ENCODE measurements at regions not wholly inside any gene's neighbourhood (a gene's known extent, or its start where the extent isn't known, plus 50 kb on each side); places are given as distances from the start of the nearest gene placed in this dataset.
"Not testable (repeated sequence)": the region's sequence is repeated elsewhere in the genome, so short reads cannot be mapped to it uniquely, and the experiment has no call there.

GRCh38 chr22:49347376-49347775 lies 480.3 kb downstream of the BRD1 start:
- Histone ChIP-seq H3K36me3 (ENCODE audit: control insufficient read depth in 5 of 5, insufficient read depth in 5 of 5, low read length in 5 of 5) (no peaks in the 10 kb centered on the region), H3K9me3 (ENCODE audit: control insufficient read depth in 5 of 5, low read length in 5 of 5) (no peaks in the 10 kb centered on the region), H3K4me1 (ENCODE audit: control insufficient read depth in 5 of 5, insufficient read depth in 5 of 5, low read length in 5 of 5) (peaks cover 0 to 3% (median 0%) of the 10 kb centered on the region in 5 donors), H3K4me3 (ENCODE audit: low read depth in 1 of 5, low read length in 5 of 5) (no peak overlapping the region), H3K9ac (ENCODE audit: low read length in 5 of 5) (no peak overlapping the region), H3K27ac (ENCODE audit: low read depth, low read length) (no peak overlapping the region), H3K27me3 (ENCODE audit: control insufficient read depth in 5 of 5, insufficient read depth in 4 of 5, low read length in 5 of 5) (peaks cover 3 to 41% (median 30%) of the 10 kb centered on the region in 5 donors)

DNA sequence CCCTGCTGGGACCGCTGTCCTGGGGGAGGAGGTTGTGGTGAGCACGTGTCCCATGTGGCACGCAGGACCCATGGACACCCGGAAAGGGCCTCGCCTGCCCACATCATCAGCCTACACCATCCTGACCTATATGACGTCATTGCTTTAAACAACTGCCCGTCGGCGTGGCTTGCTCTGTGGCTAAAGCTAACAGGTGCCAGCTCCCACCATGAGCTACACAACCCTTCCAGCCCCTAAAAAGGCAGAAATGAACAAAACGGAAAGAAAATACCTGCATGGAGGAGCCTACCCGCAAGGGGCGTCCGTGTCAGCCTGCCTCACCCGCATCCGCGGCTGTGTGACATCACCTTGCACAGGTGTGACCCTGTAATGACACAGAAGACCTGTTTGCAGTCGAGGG lies 481.8 kb downstream of the BRD1 start:
- H3K4me3 ChIP-seq (ENCODE audit: low read depth in 1 of 5, low read length in 5 of 5), result no peak overlapping the region
- H3K9ac ChIP-seq (ENCODE audit: low read length in 5 of 5), result no peak overlapping the region
- no peak overlapping the region for H3K27ac ChIP-seq (ENCODE audit: low read depth, low read length)
- H3K4me1 ChIP-seq (ENCODE audit: control insufficient read depth in 5 of 5, insufficient read depth in 5 of 5, low read length in 5 of 5), result peaks cover 0 to 3% (median 0%) of the 10 kb centered on the region in 5 donors
- no peaks in the 10 kb centered on the region for H3K36me3 ChIP-seq (ENCODE audit: control insufficient read depth in 5 of 5, insufficient read depth in 5 of 5, low read length in 5 of 5)
- no peaks in the 10 kb centered on the region for H3K9me3 ChIP-seq (ENCODE audit: control insufficient read depth in 5 of 5, low read length in 5 of 5)
- peaks cover 3 to 32% (median 29%) of the 10 kb centered on the region in 5 donors for H3K27me3 ChIP-seq (ENCODE audit: control insufficient read depth in 5 of 5, insufficient read depth in 4 of 5, low read length in 5 of 5)

GRCh38 chr22:49344656-49345055 lies 483.0 kb downstream of the BRD1 start:
- Histone ChIP-seq H3K4me3 (ENCODE audit: low read depth in 1 of 5, low read length in 5 of 5) (no peak overlapping the region), H3K4me1 (ENCODE audit: control insufficient read depth in 5 of 5, insufficient read depth in 5 of 5, low read length in 5 of 5) (peaks cover 0 to under 1% (median 0%) of the 10 kb centered on the region in 5 donors), H3K9me3 (ENCODE audit: control insufficient read depth in 5 of 5, low read length in 5 of 5) (no peaks in the 10 kb centered on the region), H3K36me3 (ENCODE audit: control insufficient read depth in 5 of 5, insufficient read depth in 5 of 5, low read length in 5 of 5) (no peaks in the 10 kb centered on the region), H3K27me3 (ENCODE audit: control insufficient read depth in 5 of 5, insufficient read depth in 4 of 5, low read length in 5 of 5) (peaks cover 2 to 31% (median 25%) of the 10 kb centered on the region in 5 donors), H3K27ac (ENCODE audit: low read depth, low read length) (no peak overlapping the region), H3K9ac (ENCODE audit: low read length in 5 of 5) (no peak overlapping the region)

DNA sequence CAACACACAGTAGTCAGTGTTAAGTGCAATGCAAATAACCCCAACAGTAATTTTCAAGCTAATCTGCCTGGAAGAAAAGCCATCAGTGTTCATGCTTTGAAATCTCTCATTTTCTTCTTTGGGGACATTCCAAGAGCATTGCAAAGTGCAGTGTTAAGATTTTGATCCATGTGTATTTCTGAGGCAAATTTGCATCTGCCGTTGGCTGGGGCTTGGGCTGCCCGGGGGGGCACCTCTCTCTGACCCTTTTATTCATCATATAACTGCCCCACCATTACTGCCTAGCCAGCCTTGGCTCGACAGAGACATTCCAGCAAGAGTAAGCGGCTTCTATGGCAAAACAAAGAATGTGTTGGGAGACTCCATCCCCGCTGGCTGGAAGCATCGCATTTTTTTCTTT lies 483.5 kb downstream of the BRD1 start:
- Histone ChIP-seq H3K36me3 (ENCODE audit: control insufficient read depth in 5 of 5, insufficient read depth in 5 of 5, low read length in 5 of 5) (no peaks in the 10 kb centered on the region), H3K27ac (ENCODE audit: low read depth, low read length) (no peak overlapping the region), H3K9me3 (ENCODE audit: control insufficient read depth in 5 of 5, low read length in 5 of 5) (no peaks in the 10 kb centered on the region), H3K27me3 (ENCODE audit: control insufficient read depth in 5 of 5, insufficient read depth in 4 of 5, low read length in 5 of 5) (peaks cover 0 to 28% (median 24%) of the 10 kb centered on the region in 5 donors), H3K4me1 (ENCODE audit: control insufficient read depth in 5 of 5, insufficient read depth in 5 of 5, low read length in 5 of 5) (no peaks in the 10 kb centered on the region), H3K9ac (ENCODE audit: low read length in 5 of 5) (no peak overlapping the region), H3K4me3 (ENCODE audit: low read depth in 1 of 5, low read length in 5 of 5) (no peak overlapping the region)

GRCh38 chr22:49340406-49340805 lies 487.3 kb downstream of the BRD1 start:
- no peak overlapping the region for H3K4me3 ChIP-seq (ENCODE audit: low read depth in 1 of 5, low read length in 5 of 5)
- peaks cover 0 to 17% (median 13%) of the 10 kb centered on the region in 5 donors for H3K27me3 ChIP-seq (ENCODE audit: control insufficient read depth in 5 of 5, insufficient read depth in 4 of 5, low read length in 5 of 5)
- no peak overlapping the region for H3K27ac ChIP-seq (ENCODE audit: low read depth, low read length)
- H3K9me3 ChIP-seq (ENCODE audit: control insufficient read depth in 5 of 5, low read length in 5 of 5), result no peaks in the 10 kb centered on the region
- H3K9ac ChIP-seq (ENCODE audit: low read length in 5 of 5), result no peak overlapping the region
- no peaks in the 10 kb centered on the region for H3K36me3 ChIP-seq (ENCODE audit: control insufficient read depth in 5 of 5, insufficient read depth in 5 of 5, low read length in 5 of 5)
- H3K4me1 ChIP-seq (ENCODE audit: control insufficient read depth in 5 of 5, insufficient read depth in 5 of 5, low read length in 5 of 5), result no peaks in the 10 kb centered on the region

DNA sequence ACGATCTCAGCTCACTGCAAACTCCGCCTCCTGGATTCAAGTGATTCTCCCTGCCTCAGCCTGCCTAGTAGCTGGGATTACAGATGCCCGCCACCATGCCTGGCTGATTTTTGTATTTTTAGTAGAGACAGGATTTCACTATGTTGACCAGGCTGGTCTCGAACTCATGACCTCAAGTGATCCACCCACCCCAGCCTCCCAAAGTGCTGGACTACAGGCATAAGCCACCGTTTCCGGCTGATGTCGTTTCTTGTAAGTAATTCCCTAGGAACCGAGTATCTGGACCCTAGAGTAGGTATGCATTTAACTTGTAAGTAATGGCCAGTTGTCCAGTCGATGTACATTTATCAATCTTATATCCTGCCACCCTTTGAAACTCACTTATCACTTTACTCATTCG lies 491.2 kb downstream of the BRD1 start:
- H3K4me1 ChIP-seq (ENCODE audit: control insufficient read depth in 5 of 5, insufficient read depth in 5 of 5, low read length in 5 of 5), result not testable (repeated sequence)

GRCh38 chr22:49334976-49335375 lies 492.7 kb downstream of the BRD1 start:
- H3K36me3 ChIP-seq (ENCODE audit: control insufficient read depth in 5 of 5, insufficient read depth in 5 of 5, low read length in 5 of 5), result no peaks in the 10 kb centered on the region
- H3K9me3 ChIP-seq (ENCODE audit: control insufficient read depth in 5 of 5, low read length in 5 of 5), result peaks cover 0 to 6% (median 5%) of the 10 kb centered on the region in 5 donors
- no peak overlapping the region for H3K27ac ChIP-seq (ENCODE audit: low read depth, low read length)
- peaks cover 0 to 1% (median 0%) of the 10 kb centered on the region in 5 donors for H3K4me1 ChIP-seq (ENCODE audit: control insufficient read depth in 5 of 5, insufficient read depth in 5 of 5, low read length in 5 of 5)
- no peak overlapping the region for H3K4me3 ChIP-seq (ENCODE audit: low read depth in 1 of 5, low read length in 5 of 5)
- peaks cover 4 to 9% (median 6%) of the 10 kb centered on the region in 5 donors for H3K27me3 ChIP-seq (ENCODE audit: control insufficient read depth in 5 of 5, insufficient read depth in 4 of 5, low read length in 5 of 5)
- H3K9ac ChIP-seq (ENCODE audit: low read length in 5 of 5), result no peak overlapping the region

More for the DNA sequence above, 491.2 kb downstream of the BRD1 start:
- not testable (repeated sequence) for H3K36me3 ChIP-seq (ENCODE audit: control insufficient read depth in 5 of 5, insufficient read depth in 5 of 5, low read length in 5 of 5); H3K27ac ChIP-seq (ENCODE audit: low read depth, low read length); H3K4me3 ChIP-seq (ENCODE audit: low read depth in 1 of 5, low read length in 5 of 5); H3K9ac ChIP-seq (ENCODE audit: low read length in 5 of 5); H3K9me3 ChIP-seq (ENCODE audit: control insufficient read depth in 5 of 5, low read length in 5 of 5)
- peaks cover 5 to 13% (median 10%) of the 10 kb centered on the region in 5 donors for H3K27me3 ChIP-seq (ENCODE audit: control insufficient read depth in 5 of 5, insufficient read depth in 4 of 5, low read length in 5 of 5)

DNA sequence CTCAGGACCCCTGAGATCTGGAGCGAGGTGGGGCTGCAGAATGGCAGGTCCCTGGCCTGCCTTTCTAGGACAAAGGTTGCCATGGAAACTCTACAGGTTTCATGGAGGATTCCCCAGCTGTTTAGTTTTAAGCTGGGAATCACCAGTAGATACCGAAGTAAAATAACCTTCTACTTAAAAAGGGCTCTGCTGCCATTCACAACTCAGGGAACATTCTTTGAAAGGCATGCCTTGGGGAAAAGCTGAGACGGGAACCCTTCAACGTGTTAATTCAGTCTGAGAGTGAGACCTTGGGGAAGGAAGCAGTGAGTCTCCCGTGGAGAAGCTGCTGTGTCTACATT lies 493.3 kb downstream of the BRD1 start:
- Histone ChIP-seq H3K9ac (ENCODE audit: low read length in 5 of 5) (no peak overlapping the region), H3K4me1 (ENCODE audit: control insufficient read depth in 5 of 5, insufficient read depth in 5 of 5, low read length in 5 of 5) (peaks cover 0 to 1% (median 0%) of the 10 kb centered on the region in 5 donors), H3K9me3 (ENCODE audit: control insufficient read depth in 5 of 5, low read length in 5 of 5) (peaks cover 0 to 6% (median 5%) of the 10 kb centered on the region in 5 donors), H3K4me3 (ENCODE audit: low read depth in 1 of 5, low read length in 5 of 5) (no peak overlapping the region), H3K27ac (ENCODE audit: low read depth, low read length) (no peak overlapping the region), H3K36me3 (ENCODE audit: control insufficient read depth in 5 of 5, insufficient read depth in 5 of 5, low read length in 5 of 5) (no peaks in the 10 kb centered on the region), H3K27me3 (ENCODE audit: control insufficient read depth in 5 of 5, insufficient read depth in 4 of 5, low read length in 5 of 5) (peaks cover 2 to 9% (median 6%) of the 10 kb centered on the region in 5 donors)

- Histone ChIP-seq H3K9ac (ENCODE audit: low read length in 5 of 5) (no peak overlapping the region), H3K36me3 (ENCODE audit: control insufficient read depth in 5 of 5, insufficient read depth in 5 of 5, low read length in 5 of 5) (no peaks in the 10 kb centered on the region), H3K27ac (ENCODE audit: low read depth, low read length) (no peak overlapping the region), H3K27me3 (ENCODE audit: control insufficient read depth in 5 of 5, insufficient read depth in 4 of 5, low read length in 5 of 5) (peaks cover 2 to 10% (median 7%) of the 10 kb centered on the region in 5 donors), H3K4me3 (ENCODE audit: low read depth in 1 of 5, low read length in 5 of 5) (no peak overlapping the region), H3K4me1 (ENCODE audit: control insufficient read depth in 5 of 5, insufficient read depth in 5 of 5, low read length in 5 of 5) (peaks cover 0 to 1% (median 0%) of the 10 kb centered on the region in 5 donors), H3K9me3 (ENCODE audit: control insufficient read depth in 5 of 5, low read length in 5 of 5) (peaks cover 0 to 8% (median 5%) of the 10 kb centered on the region in 5 donors)
Observed at GRCh38 chr22:49333206-49333605, 494.5 kb downstream of the BRD1 start.

- H3K36me3 ChIP-seq (ENCODE audit: control insufficient read depth in 5 of 5, insufficient read depth in 5 of 5, low read length in 5 of 5), result no peaks in the 10 kb centered on the region
- no peak overlapping the region for H3K27ac ChIP-seq (ENCODE audit: low read depth, low read length)
- H3K9me3 ChIP-seq (ENCODE audit: control insufficient read depth in 5 of 5, low read length in 5 of 5), result peaks cover 0 to 14% (median 5%) of the 10 kb centered on the region in 5 donors
- H3K4me3 ChIP-seq (ENCODE audit: low read depth in 1 of 5, low read length in 5 of 5), result no peak overlapping the region
- peaks cover 0 to 3% (median 0%) of the 10 kb centered on the region in 5 donors for H3K4me1 ChIP-seq (ENCODE audit: control insufficient read depth in 5 of 5, insufficient read depth in 5 of 5, low read length in 5 of 5)
- H3K27me3 ChIP-seq (ENCODE audit: control insufficient read depth in 5 of 5, insufficient read depth in 4 of 5, low read length in 5 of 5), result peaks cover 2 to 11% (median 9%) of the 10 kb centered on the region in 5 donors
- no peak overlapping the region for H3K9ac ChIP-seq (ENCODE audit: low read length in 5 of 5)
Observed at GRCh38 chr22:49332691-49333090, 495.0 kb downstream of the BRD1 start.
